ENCODE measurements at regions not wholly inside any gene's neighbourhood (a gene's known extent, or its start where the extent isn't known, plus 50 kb on each side); places are given as distances from the start of the nearest gene placed in this dataset.

DNA sequence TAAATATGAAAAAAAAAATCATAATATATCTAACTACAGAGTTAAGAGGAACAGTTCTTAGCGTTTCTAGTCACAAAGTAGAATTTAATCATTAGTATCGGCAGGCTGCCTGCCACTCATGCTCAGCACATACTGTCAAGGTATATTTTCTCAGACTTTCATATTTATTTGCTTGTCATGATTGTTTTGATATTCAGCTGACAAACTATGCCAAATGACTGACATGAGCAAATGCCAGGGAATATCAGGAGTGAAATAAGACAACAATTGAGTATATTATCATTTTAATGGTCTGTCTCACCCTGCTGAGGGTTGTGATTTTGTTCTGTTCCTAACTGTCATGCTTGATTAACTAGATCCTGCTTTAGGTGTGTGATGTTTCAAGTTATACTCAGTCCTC lies 395.0 kb upstream of the SPOCK3 start:
- H3K4me3 ChIP-seq (ENCODE audit: low read depth, low read length): no peak overlapping the region
- TF ChIP-seq, protein P1, sequence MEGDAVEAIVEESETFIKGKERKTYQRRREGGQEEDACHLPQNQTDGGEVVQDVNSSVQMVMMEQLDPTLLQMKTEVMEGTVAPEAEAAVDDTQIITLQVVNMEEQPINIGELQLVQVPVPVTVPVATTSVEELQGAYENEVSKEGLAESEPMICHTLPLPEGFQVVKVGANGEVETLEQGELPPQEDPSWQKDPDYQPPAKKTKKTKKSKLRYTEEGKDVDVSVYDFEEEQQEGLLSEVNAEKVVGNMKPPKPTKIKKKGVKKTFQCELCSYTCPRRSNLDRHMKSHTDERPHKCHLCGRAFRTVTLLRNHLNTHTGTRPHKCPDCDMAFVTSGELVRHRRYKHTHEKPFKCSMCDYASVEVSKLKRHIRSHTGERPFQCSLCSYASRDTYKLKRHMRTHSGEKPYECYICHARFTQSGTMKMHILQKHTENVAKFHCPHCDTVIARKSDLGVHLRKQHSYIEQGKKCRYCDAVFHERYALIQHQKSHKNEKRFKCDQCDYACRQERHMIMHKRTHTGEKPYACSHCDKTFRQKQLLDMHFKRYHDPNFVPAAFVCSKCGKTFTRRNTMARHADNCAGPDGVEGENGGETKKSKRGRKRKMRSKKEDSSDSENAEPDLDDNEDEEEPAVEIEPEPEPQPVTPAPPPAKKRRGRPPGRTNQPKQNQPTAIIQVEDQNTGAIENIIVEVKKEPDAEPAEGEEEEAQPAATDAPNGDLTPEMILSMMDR (conservative IDR thresholded peaks at IDR 0.05; ENCODE audit: low read depth, low read length): no peak
- no peak for DNase-seq (ENCODE audit: low read depth)

DNA sequence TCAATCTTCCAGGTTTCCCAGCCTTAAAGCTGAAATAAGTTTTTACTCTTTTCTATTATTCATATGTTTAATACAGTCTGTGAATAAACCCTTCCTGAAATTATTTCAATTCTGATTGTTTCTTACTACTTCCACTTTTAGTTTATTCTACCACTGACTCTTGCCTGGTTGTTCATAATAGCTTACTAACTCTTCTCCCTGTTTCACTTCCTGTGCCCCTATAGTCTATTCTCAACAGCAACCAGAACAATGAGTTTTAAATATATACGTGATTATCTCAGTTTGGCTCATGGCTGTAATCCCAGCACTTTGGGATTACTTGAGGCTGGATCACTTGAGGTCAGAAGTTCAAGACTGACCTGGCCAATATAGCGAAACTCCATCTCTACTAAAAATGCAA lies 408.0 kb upstream of the SPOCK3 start:
- H3K4me3 ChIP-seq (ENCODE audit: low read depth, low read length): no peak overlapping the region
- DNase-seq (ENCODE audit: low read depth): no peak
- TF ChIP-seq, protein P1 (conservative IDR thresholded peaks at IDR 0.05; ENCODE audit: low read depth, low read length): no peak

DNA sequence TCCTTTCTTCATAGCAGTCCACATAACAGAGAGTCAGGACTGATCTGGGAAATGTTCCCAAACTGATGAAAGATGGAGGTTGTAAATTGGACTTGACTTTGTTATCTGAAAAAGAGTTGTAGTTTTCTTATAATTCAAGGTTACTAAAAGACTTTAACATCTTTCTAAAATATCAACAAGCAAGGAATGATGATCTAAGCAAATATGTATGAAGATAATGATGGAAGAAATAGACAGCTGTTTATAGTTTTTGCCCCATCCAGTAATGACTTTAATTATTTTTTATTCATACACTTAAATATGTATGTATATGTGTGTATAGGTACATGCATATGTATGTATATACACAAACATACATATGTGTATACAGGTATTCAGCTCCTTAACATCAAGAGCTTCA lies 411.1 kb upstream of the SPOCK3 start:
- H3K4me3 ChIP-seq (ENCODE audit: low read depth, low read length): no peak overlapping the region
- DNase-seq (ENCODE audit: low read depth): no peak
- TF ChIP-seq, protein P1 (conservative IDR thresholded peaks at IDR 0.05; ENCODE audit: low read depth, low read length): no peak

DNA sequence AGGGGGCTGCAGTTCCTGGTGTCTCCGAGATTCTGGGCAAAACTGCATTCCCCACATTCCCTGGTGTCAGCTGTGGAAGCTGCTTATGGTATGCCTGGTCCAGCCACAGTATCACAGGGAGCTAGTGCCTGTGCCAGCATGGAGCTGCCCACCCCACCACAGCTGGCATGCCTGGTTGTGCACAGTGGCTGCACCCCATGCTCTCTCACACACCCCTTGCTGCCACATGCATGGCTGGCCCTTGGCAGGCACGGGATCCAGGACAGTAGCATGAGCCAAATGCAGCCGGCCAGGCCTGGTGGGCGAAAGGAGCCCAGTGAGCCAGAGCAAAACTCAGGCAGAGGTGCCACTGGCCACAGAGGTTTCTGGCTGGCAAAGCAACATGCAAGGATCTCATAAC lies 418.0 kb upstream of the SPOCK3 start:
- no peak for DNase-seq (ENCODE audit: low read depth)
- no peak overlapping the region for H3K4me3 ChIP-seq (ENCODE audit: low read depth, low read length)
- TF ChIP-seq, protein P1 (conservative IDR thresholded peaks at IDR 0.05; ENCODE audit: low read depth, low read length): no peak

DNA sequence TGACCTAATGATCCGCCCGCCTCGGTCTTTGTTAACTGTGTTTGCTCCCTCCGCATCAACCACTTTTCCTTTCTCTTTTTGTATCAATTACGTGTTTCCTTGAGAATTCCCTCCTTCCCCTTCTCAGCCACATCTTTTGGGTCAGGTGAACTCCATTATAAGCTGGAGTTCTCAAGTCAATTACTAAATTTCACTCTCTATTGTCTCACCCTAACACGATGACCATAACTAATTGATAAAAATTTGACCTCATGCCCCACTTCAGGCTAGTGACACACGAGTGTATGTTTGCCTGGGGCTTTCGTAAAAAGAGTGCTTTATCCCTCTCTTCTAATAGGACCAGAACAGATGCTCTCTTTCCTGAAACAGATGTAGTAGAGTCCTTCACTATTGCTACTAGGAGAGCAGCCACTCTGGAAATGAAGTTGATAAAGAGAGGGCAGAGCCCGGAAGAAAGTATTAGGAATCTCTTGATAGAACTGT lies 403.6 kb upstream of the ANXA10 start:
- H3K4me3 ChIP-seq (ENCODE audit: low read depth, low read length): no peak overlapping the region
- DNase-seq (ENCODE audit: low read depth): no peak
- TF ChIP-seq, protein P1 (conservative IDR thresholded peaks at IDR 0.05; ENCODE audit: low read depth, low read length): no peak

DNA sequence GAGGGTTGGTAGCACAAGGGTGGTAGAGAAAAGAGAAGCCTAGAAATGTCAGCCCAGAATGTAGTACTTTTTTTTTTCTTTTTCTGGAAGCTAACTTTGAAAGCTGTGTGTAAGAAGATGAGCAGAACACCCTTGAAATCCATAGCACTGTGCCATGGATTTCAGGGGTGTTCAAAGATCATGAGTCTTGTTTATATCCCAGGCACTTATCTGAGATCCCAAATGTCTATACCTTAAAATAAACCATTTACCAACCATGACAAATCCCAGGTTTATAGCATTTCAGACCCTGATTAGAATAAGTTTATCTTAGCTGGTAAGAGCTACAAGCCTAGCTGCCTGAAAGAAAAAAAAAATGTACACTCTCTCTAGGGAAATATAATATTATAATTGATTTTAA lies 389.9 kb upstream of the ANXA10 start:
- TF ChIP-seq, protein P1 (conservative IDR thresholded peaks at IDR 0.05; ENCODE audit: low read depth, low read length): no peak
- no peak overlapping the region for H3K4me3 ChIP-seq (ENCODE audit: low read depth, low read length)
- no peak for DNase-seq (ENCODE audit: low read depth)

DNA sequence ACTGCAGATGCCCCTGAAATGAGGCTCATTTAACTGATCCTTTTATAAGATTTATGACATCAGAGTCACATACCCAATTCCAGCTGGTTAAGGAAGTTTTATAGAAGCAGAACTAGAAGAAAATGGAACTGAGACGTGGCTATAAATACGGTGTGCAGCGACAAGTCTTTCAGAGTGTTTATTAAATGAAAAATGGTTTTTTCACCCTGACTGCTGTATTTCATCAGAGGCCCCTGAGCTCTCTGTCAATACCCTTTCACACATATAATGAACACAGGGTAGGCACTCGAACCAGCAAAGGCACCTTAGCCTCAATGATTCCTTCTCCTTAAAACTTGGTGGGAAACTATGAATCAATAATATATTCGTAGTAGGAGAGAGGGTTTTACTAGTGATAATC lies 380.8 kb upstream of the ANXA10 start:
- no peak overlapping the region for H3K4me3 ChIP-seq (ENCODE audit: low read depth, low read length)
- TF ChIP-seq, protein P1 (conservative IDR thresholded peaks at IDR 0.05; ENCODE audit: low read depth, low read length): no peak
- DNase-seq (ENCODE audit: low read depth): no peak

Measured in epithelial cell of proximal tubule (primary cell).